NCI-H524 treated with DMSO at 0.1 percent for 48 hours (cell line): ENCODE measurements at regions not wholly inside any gene's neighbourhood (a gene's known extent, or its start where the extent isn't known, plus 50 kb on each side); places are given as distances from the start of the nearest gene placed in this dataset.

Experiments used
- DNase-seq: peaks from one replicate; lab custom pipeline; 2025; lab: John Stamatoyannopoulos, UW

- DNase-seq: no peak
Measured at GRCh38 chr1:244265507-244265906, 186.2 kb downstream of the ADSS2 start.

GRCh38 chr1:244269169-244269568 is 182.5 kb downstream of the ADSS2 start:
- DNase-seq: no peak

- DNase-seq: no peak
Measured at GRCh38 chr1:244271004-244271403, 180.7 kb downstream of the ADSS2 start.

DNA sequence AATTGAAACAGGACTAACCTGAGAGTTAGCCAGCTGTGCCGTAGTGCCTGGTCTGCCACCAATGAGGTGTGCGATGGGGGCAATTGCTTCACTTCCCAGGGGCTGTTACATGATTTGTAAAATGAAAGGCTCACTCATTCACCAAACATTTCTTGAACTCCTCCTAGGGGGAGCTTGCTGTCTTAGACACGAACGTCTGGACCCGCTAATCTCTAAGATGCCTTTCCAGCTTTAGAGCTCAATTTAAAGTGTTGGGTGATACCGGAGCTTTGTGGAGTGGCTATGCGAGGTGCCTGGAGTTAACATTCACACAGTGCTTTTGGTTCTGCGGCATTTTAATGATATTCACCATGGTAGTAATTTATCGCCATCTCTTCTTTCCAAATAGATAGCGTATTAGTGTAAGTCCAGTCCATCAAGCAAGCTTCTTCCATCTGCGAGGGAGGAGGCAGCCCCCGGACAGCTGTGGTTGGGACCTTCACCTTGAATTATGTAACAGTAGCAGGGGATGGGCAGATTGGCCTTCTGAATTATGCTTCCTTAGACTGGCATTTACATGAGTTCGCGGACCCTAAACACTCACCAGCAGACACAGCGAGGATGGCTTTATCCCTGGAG is 179.9 kb downstream of the ADSS2 start:
- peak; percentile 85 for DNase-seq

- DNase-seq: peak; percentile 31
Measured at GRCh38 chr1:244272471-244273261, 179.0 kb downstream of the ADSS2 start.

- no peak for DNase-seq
Measured at GRCh38 chr1:244273262-244273844, 178.4 kb downstream of the ADSS2 start.

DNA sequence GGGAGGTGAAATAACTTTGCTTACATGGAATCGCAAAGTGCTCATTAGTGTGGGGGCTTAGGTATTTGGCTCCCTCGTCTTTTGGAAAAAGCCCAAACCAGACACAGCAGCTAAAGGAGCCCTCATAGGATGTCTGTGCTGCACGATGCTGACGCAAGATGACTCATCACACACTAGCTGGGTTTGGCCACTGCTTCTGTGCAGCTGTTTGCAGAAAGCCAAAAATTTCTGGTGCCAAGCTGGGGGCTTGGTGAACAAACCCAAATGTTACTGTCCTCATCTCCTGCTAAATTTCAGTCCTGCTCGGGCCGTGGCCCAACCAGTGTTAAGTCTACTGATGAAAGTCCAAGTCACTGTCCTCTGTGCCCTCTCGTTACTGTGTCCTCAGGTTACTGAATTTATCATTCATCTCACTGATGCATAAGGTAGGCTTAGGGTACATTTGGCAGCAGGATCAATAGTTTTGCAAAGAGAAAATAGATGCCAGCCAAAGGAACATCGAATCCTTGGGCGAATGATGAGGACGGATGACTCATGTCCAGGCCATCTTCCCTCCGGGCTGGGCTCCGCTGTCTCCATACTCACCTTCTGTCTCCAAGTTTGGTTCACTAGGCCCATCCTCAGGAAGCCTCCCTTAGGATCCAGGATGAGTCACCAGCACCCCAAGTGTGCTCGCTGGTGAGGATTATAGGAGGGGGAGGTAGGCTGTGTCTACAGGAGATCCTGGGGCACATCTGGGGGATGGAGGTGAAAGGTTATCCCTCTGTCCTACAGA is 177.7 kb downstream of the ADSS2 start:
- DNase-seq: no peak

GRCh38 chr1:244276646-244277045 is 175.1 kb downstream of the ADSS2 start:
- no peak for DNase-seq

GRCh38 chr1:244280201-244280600 is 171.5 kb downstream of the ADSS2 start:
- DNase-seq: no peak

DNA sequence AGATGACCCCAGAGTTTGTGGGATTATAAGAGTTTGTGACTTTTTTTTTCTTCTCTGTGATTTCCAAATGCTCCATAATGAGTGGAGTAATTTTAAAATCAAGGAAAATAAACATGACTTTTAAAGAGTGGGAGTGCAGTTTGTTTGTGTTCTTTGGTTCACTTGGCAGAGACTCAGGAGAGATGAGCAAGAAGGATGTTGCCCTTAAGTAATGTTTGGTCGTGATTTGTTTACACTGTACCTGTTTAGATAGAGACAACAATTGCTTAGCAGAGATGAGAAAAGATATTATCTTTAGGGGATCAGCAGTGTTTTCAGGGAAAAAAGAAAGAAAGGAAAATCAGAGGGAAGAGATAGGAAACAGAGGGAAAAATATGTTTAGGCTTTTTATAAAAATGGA is 170.8 kb downstream of the ADSS2 start:
- DNase-seq: no peak

DNA sequence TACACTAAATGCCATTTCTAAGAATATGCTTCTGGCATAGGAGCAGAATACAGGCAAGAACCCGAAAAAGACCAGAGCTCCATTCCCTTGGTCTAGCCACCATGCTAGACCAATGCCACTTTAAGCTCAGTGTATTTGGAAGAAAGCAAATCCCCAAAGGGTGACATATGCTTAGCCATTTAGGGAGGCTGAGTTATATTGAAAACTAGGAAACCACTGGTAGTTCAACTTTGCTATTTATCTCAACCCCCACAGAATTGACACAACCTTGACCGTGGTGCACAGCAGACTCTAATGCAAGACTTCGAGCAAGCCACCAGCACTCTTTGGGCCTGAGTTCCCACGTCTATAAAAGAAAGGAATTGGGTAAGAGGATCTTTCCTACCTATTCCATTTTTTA is 167.9 kb downstream of the ADSS2 start:
- no peak for DNase-seq

DNA sequence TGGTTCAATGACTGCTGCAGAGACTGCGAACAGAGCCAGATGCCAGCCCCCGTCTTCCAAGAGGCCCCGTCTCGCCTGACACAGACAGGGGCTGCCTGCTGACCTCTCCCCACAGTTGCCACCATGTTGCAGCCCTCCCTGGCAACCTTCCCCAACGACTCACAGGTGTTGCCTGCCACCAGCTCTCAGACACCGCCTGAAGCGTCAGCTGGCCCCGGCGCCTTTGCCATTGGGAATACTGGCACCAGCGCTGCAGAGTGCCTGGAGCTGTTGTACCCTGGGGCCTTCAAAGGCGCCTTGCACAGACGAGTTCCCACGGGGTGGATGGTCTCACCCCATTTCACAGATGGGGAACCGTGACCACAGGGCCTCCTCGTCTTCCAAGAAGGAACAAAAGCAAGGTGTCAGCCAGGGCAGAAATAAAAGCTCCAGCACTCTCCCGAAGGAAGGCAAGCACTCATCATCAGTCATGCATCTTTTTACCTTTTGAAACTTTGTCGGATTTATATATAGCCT is 167.0 kb downstream of the ADSS2 start:
- no peak for DNase-seq

DNA sequence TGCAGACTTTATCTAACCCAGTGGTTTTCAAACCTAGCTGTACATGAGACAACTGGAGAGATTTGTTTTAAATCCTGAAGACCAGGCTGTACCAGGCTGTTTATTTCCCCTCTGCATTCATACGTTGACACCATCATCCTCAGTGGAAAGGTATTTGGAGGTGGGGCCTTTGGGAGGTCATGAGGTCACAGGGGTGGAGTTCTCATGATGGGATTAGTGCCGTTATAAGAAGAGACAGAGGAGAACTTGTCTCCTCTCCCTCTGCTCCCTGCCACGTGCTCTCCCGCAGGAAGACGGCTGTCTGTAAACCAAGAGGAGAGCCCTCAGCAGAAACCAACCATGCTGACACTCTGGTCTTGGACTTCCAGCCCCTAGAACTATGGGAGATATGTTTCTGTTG is 165.4 kb downstream of the ADSS2 start:
- no peak for DNase-seq

GRCh38 chr1:244287726-244288125 is 164.0 kb downstream of the ADSS2 start:
- DNase-seq: no peak

GRCh38 chr1:244288663-244289062 is 163.0 kb downstream of the ADSS2 start:
- no peak for DNase-seq

GRCh38 chr1:244289991-244290785 is 161.5 kb downstream of the ADSS2 start:
- no peak for DNase-seq

DNA sequence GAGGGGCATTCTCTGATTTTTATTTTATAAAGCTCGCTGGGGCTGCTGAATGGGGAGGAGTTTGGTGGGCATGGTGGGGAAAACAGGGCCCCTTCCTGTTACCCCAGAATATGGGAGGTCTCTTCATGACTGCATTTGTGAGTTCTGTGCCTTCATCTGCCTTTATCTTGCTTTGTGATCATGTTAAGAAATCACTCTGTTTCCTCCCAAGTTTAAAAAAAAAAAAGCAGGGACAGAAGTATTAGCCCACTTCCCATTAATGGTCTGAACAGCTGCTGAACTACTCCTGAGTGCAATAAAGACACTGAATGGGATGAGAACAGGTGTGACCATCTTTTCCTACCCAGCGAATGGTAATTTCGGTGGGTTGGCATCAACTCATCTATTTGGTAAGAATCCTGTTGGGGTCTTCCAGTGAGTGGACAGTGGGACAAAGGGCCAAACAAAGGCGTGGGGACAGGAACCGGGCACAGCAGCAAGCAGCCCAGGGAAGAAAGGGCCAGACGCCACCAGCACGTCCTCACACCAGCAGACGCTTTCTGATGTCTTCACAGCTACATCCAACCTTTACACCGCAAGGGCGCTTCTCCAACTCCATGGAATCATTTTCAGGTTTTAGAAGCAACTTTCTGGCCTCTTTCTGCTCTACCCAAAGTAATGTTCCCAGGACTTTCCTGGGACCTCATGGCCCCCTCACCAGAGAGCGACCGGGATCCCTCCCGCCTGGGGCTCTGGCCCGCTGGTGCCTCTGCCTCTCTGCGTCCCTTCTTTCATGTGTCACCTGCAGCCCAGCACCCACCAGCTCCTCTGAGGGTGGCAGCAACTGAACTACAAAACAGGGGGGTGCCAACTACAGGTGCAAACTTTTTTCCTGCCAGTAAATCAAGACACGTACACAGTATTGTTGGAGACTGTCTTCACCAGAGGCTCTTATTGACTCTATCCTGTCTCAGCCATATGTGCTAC is 160.2 kb downstream of the ADSS2 start:
- DNase-seq: peak; percentile 41

DNA sequence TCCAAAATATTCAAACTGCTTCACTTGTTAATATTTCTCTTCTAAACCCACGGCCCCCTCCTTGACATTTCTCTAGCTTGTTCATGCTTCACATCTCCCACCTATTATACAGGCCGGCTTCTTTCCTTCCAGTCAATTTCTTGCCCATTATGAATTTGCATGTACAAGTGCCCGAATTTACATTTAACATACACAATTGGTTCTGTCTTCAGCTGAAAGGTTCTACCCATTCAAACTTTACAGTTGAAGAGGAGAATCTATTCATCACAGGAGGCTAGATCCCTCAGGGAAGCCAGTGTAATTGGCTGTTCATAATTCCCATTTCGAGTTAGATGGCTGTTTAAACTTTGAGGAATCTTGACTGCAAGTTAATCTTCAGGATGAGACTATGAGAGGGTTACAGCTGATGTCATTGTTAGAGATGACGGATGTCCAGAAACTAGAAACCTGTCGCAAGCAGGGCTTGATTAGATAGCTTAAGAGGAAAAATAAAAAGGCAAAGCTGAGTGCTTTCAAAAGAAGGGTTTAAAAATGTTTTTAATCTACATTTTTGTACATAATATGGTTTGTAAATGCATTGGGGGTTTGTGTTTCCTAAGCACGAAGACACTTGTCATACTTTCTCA is 157.0 kb downstream of the ADSS2 start:
- DNase-seq: no peak

GRCh38 chr1:244296003-244296402 is 155.7 kb downstream of the ADSS2 start:
- DNase-seq: no peak

DNA sequence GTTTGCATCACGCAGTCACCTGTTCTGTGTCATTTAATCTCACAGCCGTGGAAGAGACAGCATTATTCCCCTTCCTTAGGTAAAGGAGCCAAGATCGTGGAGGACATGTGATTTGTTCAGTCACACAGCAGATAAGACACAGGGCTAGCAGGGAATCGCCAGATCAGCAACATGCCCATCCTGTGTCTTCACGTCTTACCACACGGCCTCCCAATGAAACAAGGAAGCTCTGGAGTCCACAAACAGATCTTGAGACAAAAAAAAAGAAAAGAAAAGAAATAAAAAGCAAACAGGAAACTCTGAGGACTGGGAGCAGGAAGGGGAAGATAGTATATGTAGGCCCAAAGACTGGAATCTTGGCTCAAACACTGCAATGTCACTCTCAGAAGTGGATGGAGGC is 155.3 kb downstream of the ADSS2 start:
- no peak for DNase-seq
